Right lobe of liver (tissue), 6 donors: ENCODE measurements at regions not wholly inside any gene's neighbourhood (a gene's known extent, or its start where the extent isn't known, plus 50 kb on each side); places are given as distances from the start of the nearest gene placed in this dataset.

ENCODE experiments used
- ATAC-seq, 4 donors: fragments of 200-7000 bp; cut with Tn5 transposase; one replicate each; pipeline ENCODE4 v1.9.1; 2020; ENCODE audit warnings: mild to moderate bottlenecking in 4 of 4, moderate library complexity in 4 of 4
- DNase-seq, 3 donors: peaks; one replicate each; pipeline ENCODE4 v3.0.0-alpha.2; 2020
- H3K27ac ChIP-seq, 3 donors: fragments of 200-600 bp; one replicate each; pipeline ENCODE4 v1.8.0; 2022
- H3K27me3 ChIP-seq, 2 donors: fragments of 200-600 bp; one replicate each; pipeline ENCODE4 v1.8.0; 2022
- H3K36me3 ChIP-seq, 4 donors: fragments of 200-600 bp; sonication (generic) in 1 of 4; one replicate each; pipeline versions ENCODE4 v1.5.1 to v1.8.0; 2017 to 2022; ENCODE audit warnings: control low read depth in 1 of 4
- H3K4me1 ChIP-seq, 4 donors: fragments of 200-600 bp; sonication (generic) in 1 of 4; one replicate each; pipeline versions ENCODE4 v1.5.1 to v1.8.0; 2017 to 2022; ENCODE audit warnings: control low read depth in 1 of 4
- H3K4me3 ChIP-seq, 3 donors: fragments of 200-600 bp; one replicate each; pipeline ENCODE4 v1.8.0; 2022
- H3K9me3 ChIP-seq, 4 donors: fragments of 200-600 bp; sonication (generic) in 1 of 4; one replicate each; pipeline versions ENCODE4 v1.5.1 to v1.8.0; 2017 to 2022; ENCODE audit warnings: control low read depth in 1 of 4
- CTCF ChIP-seq, 4 donors: fragments of 200-600 bp in 3 of 4; fragments of 450-650 bp in 1 of 4; IDR thresholded peaks; one replicate each; pipeline versions ENCODE4 v1.5.1 to v1.8.0; 2016 to 2022; ENCODE audit warnings: antibody characterized with exemption in 4 of 4, mild to moderate bottlenecking in 2 of 4
- POLR2A ChIP-seq: fragments of 450-650 bp; IDR thresholded peaks from one replicate; pipeline ENCODE4 v1.6.1; 2017; ENCODE audit warnings: antibody characterized with exemption, mild to moderate bottlenecking
- WGBS: methylation state at CpG from one replicate; pipeline ENCODE4 v1.1.6; 2018; ENCODE audit warnings: low coverage, low lambda C conversion rate; ENCODE audit not compliant: insufficient coverage; ENCODE audit errors: missing lambda C conversion rate; 5-methylcytosine and 5-hydroxymethylcytosine counted together
- intact Hi-C, 2 donors: fragments of 100-400 bp; cut with DNase I; formaldehyde crosslinking; loops; one replicate each; pipeline versions ENCODE4 v1.11.2 to v1.14.1; 2022
- donor health status: DM: no; HTN: yes; CAD: no.
- donor health status: DM: no; HTN: no; CAD: no.
- donor health status: DM: no; HTN: no; CAD: no.
- donor health status: DM: no; HTN: yes; CAD: no.
- donor health status: DM: no; HTN: yes; CAD: no.

GRCh38 chr9:18007621-18008020 lies 428.8 kb downstream of the SH3GL2 start:
- intact Hi-C loops = no loop called here
- ATAC-seq = no peak

DNA sequence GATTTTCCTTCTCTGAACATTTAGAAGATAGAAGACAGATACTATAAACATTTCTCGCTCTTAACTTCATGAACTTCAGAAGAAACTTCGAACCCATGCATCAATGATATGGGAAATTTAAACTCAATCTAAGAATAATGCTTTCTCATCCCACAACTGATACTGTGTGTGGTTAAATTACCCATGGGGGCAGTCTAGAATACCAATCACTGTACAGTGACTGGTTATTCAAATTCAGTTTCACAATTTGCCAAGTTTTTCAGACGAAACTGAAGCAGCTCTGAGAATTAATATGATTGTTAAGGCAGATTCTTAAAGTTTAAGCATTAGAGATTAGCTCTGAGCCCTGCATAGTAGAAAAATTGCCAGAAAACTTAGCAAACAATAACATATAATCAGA lies 431.0 kb downstream of the SH3GL2 start:
- no peak overlapping the region for H3K4me3 ChIP-seq
- ATAC-seq = no peak
- no peaks in the 10 kb centered on the region for H3K4me1 ChIP-seq
- no peaks in the 10 kb centered on the region for H3K9me3 ChIP-seq
- intact Hi-C loops = no loop called here
- TF ChIP-seq CTCF (IDR thresholded peaks at IDR 0.05) = no peak
- no peak for TF ChIP-seq POLR2A
- H3K27me3 ChIP-seq = no peaks in the 10 kb centered on the region
- DNase-seq = no peak
- H3K36me3 ChIP-seq = no peaks in the 10 kb centered on the region
- 68% methylated on average over 3 of the region's 3 CpGs for WGBS
- H3K27ac ChIP-seq = no peak overlapping the region

More at GRCh38 chr9:18007621-18008020, 428.8 kb downstream of the SH3GL2 start:
- TF ChIP-seq CTCF (IDR thresholded peaks at IDR 0.05) = no peak
- Histone ChIP-seq H3K27ac (no peak overlapping the region), H3K4me1 (peaks cover 0 to 13% (median 5%) of the 10 kb centered on the region in 4 donors), H3K27me3 (no peaks in the 10 kb centered on the region), H3K36me3 (no peaks in the 10 kb centered on the region), H3K4me3 (no peak overlapping the region), H3K9me3 (no peaks in the 10 kb centered on the region)
- no peak for DNase-seq

GRCh38 chr9:18010492-18010891 lies 431.6 kb downstream of the SH3GL2 start:
- ATAC-seq = no peak
- intact Hi-C loops = no loop called here
- H3K4me3 ChIP-seq = no peak overlapping the region

GRCh38 chr9:18012170-18012569 lies 433.3 kb downstream of the SH3GL2 start:
- WGBS = 75% methylated on average over 4 of the region's 4 CpGs
- no peak overlapping the region for H3K4me3 ChIP-seq
- intact Hi-C loops = no loop called here
- no peaks in the 10 kb centered on the region for H3K27me3 ChIP-seq
- no peak overlapping the region for H3K27ac ChIP-seq
- H3K36me3 ChIP-seq = no peaks in the 10 kb centered on the region
- no peak for TF ChIP-seq CTCF (IDR thresholded peaks at IDR 0.05)
- TF ChIP-seq POLR2A = no peak
- ATAC-seq (no peak), DNase-seq (no peak)
- H3K4me1 ChIP-seq = no peaks in the 10 kb centered on the region
- H3K9me3 ChIP-seq = no peaks in the 10 kb centered on the region

More at GRCh38 chr9:18010492-18010891, 431.6 kb downstream of the SH3GL2 start:
- WGBS = 91% methylated on average over 5 of the region's 5 CpGs
- Histone ChIP-seq H3K27me3 (no peaks in the 10 kb centered on the region), H3K36me3 (no peaks in the 10 kb centered on the region), H3K9me3 (no peaks in the 10 kb centered on the region), H3K4me1 (no peaks in the 10 kb centered on the region), H3K27ac (no peak overlapping the region)
- no peak for DNase-seq
- TF ChIP-seq POLR2A = no peak
- TF ChIP-seq CTCF (IDR thresholded peaks at IDR 0.05) = no peak

- Histone ChIP-seq H3K4me1 (peaks cover 0 to 6% (median 0%) of the 10 kb centered on the region in 4 donors), H3K36me3 (no peaks in the 10 kb centered on the region), H3K27ac (no peak overlapping the region), H3K4me3 (no peak overlapping the region), H3K9me3 (no peaks in the 10 kb centered on the region), H3K27me3 (no peaks in the 10 kb centered on the region)
- ATAC-seq (no peak), DNase-seq (no peak)
- TF ChIP-seq CTCF (IDR thresholded peaks at IDR 0.05) (no peak), POLR2A (no peak)
- intact Hi-C loops = no loop called here
- WGBS = 79% methylated on average over 3 of the region's 3 CpGs
Observed at GRCh38 chr9:18014556-18014955, 435.7 kb downstream of the SH3GL2 start.
